ENCODE measurements at regions not wholly inside any gene's neighbourhood (a gene's known extent, or its start where the extent isn't known, plus 50 kb on each side); places are given as distances from the start of the nearest gene placed in this dataset.
"Not testable (repeated sequence)": the region's sequence is repeated elsewhere in the genome, so short reads cannot be mapped to it uniquely, and the experiment has no call there.

DNA sequence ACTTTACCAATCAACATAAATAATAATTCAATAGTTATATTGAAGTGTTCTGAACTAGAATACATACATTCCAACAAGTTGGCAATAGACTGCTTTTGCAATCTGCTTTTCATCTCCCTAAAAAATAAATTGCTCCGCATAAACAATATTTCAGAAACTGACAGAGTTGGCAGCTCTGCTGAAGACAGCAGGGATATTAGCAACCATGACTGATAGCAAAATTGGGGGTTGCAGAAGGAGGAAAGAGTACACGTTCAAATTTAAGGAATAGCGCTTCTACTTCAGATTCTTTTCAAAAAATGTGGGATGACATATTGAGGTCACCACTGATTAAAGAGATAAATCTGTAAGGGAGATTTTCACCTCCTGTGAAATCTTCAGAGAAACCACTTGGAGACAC lies 521.2 kb downstream of the DTWD2 start:
- no peak for ATAC-seq (ENCODE audit: low FRiP score)
- no peak overlapping the region for H3K4me3 ChIP-seq (ENCODE audit: low read length in 2 of 2)
- 63 to 71% methylated on average over 3 of the region's 3 CpGs for WGBS, 2 donors
- H3K36me3 ChIP-seq (ENCODE audit: control insufficient read depth in 1 of 2, insufficient read depth in 2 of 2, low read length in 1 of 2) = no peaks in the 10 kb centered on the region
- no peaks in the 10 kb centered on the region for H3K9me3 ChIP-seq (ENCODE audit: control insufficient read depth, low read length)
- H3K27ac ChIP-seq (ENCODE audit: low read depth in 1 of 2, low read length in 2 of 2) = no peak overlapping the region
- no peaks in the 10 kb centered on the region for H3K27me3 ChIP-seq (ENCODE audit: control insufficient read depth in 1 of 2, insufficient read depth in 2 of 2, low read length in 1 of 2)
- DNase-seq = no peak
- intact Hi-C loops (cut with DNase I) = no loop called here
- H3K4me1 ChIP-seq (ENCODE audit: control insufficient read depth in 1 of 2, insufficient read depth in 2 of 2, low read length in 2 of 2) = no peaks in the 10 kb centered on the region

DNA sequence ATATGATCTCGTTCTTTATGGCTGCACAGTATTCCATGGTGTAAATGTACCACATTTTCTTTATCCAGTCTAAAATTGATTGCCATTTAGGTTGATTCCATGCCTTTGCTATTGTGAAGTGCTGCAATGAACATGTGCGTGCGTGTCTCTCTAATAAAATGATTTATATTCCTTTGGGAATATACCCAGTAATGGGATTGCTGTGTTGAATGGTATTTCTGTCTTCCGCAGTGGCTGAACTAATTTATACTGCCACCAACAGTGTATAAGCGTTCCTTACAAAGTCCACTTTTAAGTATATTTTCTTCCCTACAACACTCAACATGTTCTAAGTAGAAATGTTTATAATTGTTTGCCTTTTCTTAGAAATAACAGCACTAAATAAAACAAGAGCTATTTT lies 521.9 kb downstream of the DTWD2 start:
- Histone ChIP-seq H3K4me3 (ENCODE audit: low read length in 2 of 2) (no peak overlapping the region), H3K36me3 (ENCODE audit: control insufficient read depth in 1 of 2, insufficient read depth in 2 of 2, low read length in 1 of 2) (no peaks in the 10 kb centered on the region), H3K4me1 (ENCODE audit: control insufficient read depth in 1 of 2, insufficient read depth in 2 of 2, low read length in 2 of 2) (no peaks in the 10 kb centered on the region), H3K27me3 (ENCODE audit: control insufficient read depth in 1 of 2, insufficient read depth in 2 of 2, low read length in 1 of 2) (no peaks in the 10 kb centered on the region), H3K27ac (ENCODE audit: low read depth in 1 of 2, low read length in 2 of 2) (no peak overlapping the region), H3K9me3 (ENCODE audit: control insufficient read depth, low read length) (no peaks in the 10 kb centered on the region)
- intact Hi-C loops (cut with DNase I) = no loop called here
- WGBS, 2 donors = 49 to 64% methylated on average over 5 of the region's 5 CpGs
- DNase-seq = no peak
- no peak for ATAC-seq (ENCODE audit: low FRiP score)

DNA sequence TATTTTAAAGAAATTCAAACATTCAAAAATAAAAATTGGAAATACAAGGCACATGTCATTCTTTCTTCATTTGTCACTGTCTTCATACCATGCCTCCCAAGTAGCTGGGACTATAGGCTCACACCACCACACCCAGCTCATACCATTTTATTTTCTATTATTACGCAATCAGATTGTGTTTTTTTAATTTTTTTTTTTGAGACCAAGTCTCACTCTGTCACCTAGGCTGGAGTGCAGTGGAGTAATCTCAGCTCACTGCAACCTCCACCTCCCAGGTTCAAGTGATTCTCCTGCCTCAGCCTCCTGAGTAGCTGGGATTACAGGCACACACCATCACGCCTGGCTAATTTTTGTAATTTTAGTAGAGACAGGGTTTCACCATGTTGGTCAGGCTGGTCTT lies 526.1 kb downstream of the DTWD2 start:
- intact Hi-C loops (cut with DNase I); H3K36me3 ChIP-seq (ENCODE audit: control insufficient read depth in 1 of 2, insufficient read depth in 2 of 2, low read length in 1 of 2); ATAC-seq (ENCODE audit: low FRiP score); H3K27ac ChIP-seq (ENCODE audit: low read depth in 1 of 2, low read length in 2 of 2); H3K27me3 ChIP-seq (ENCODE audit: control insufficient read depth in 1 of 2, insufficient read depth in 2 of 2, low read length in 1 of 2); H3K4me3 ChIP-seq (ENCODE audit: low read length in 2 of 2); H3K4me1 ChIP-seq (ENCODE audit: control insufficient read depth in 1 of 2, insufficient read depth in 2 of 2, low read length in 2 of 2); H3K9me3 ChIP-seq (ENCODE audit: control insufficient read depth, low read length); DNase-seq: not testable (repeated sequence)
- 99 to 100% methylated on average over 2 of the region's 2 CpGs for WGBS, 2 donors

DNA sequence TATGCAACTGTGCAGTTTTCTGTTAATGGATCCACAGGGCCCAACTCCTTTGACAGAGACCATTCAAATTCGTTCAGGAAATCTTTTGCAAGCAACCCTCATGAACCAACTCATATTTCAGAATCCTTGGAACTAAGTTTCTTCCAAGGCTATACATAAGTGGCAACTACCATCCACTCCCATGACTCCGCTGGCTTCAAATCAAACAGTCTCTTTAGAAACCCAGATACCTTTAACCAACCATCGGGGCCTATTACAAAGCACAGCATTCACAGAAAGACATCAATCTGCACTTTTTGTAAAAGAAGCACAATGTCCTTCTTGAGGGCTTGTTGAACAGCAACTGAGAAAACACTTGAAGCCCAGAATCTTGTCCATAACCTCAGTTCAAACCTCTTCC lies 526.9 kb downstream of the DTWD2 start:
- 80 to 81% methylated on average over 3 of the region's 3 CpGs for WGBS, 2 donors
- Histone ChIP-seq H3K27ac (ENCODE audit: low read depth in 1 of 2, low read length in 2 of 2) (no peak overlapping the region), H3K4me3 (ENCODE audit: low read length in 2 of 2) (no peak overlapping the region), H3K36me3 (ENCODE audit: control insufficient read depth in 1 of 2, insufficient read depth in 2 of 2, low read length in 1 of 2) (no peaks in the 10 kb centered on the region), H3K4me1 (ENCODE audit: control insufficient read depth in 1 of 2, insufficient read depth in 2 of 2, low read length in 2 of 2) (no peaks in the 10 kb centered on the region), H3K9me3 (ENCODE audit: control insufficient read depth, low read length) (no peaks in the 10 kb centered on the region), H3K27me3 (ENCODE audit: control insufficient read depth in 1 of 2, insufficient read depth in 2 of 2, low read length in 1 of 2) (no peaks in the 10 kb centered on the region)
- no peak for ATAC-seq (ENCODE audit: low FRiP score)
- intact Hi-C loops (cut with DNase I) = no loop called here
- no peak for DNase-seq

DNA sequence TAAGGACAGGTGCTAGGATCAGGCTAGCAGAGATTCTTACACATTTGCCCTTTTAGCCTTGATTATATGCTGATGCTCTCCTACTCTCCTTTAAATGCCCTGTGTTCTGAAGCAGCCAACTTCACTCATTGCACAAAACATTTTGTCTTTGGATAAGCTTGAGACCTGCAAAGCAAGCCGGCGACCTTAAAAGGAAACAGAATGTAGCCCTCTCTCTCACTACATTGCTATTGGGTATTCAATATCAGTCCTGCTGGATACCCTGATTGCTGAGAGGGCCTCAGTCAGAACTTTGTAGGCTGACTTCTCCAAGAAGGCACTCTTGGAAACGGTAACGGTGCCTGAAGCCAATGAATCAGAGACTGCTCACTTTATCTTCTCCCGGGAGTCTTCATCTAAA lies 528.9 kb downstream of the DTWD2 start:
- H3K36me3 ChIP-seq (ENCODE audit: control insufficient read depth in 1 of 2, insufficient read depth in 2 of 2, low read length in 1 of 2) = no peaks in the 10 kb centered on the region
- WGBS, 2 donors = 77 to 80% methylated on average over 5 of the region's 5 CpGs
- H3K9me3 ChIP-seq (ENCODE audit: control insufficient read depth, low read length) = no peaks in the 10 kb centered on the region
- no peak overlapping the region for H3K27ac ChIP-seq (ENCODE audit: low read depth in 1 of 2, low read length in 2 of 2)
- H3K27me3 ChIP-seq (ENCODE audit: control insufficient read depth in 1 of 2, insufficient read depth in 2 of 2, low read length in 1 of 2) = no peaks in the 10 kb centered on the region
- H3K4me1 ChIP-seq (ENCODE audit: control insufficient read depth in 1 of 2, insufficient read depth in 2 of 2, low read length in 2 of 2) = no peaks in the 10 kb centered on the region
- no peak for DNase-seq
- intact Hi-C loops (cut with DNase I) = no loop called here
- H3K4me3 ChIP-seq (ENCODE audit: low read length in 2 of 2) = no peak overlapping the region
- ATAC-seq (ENCODE audit: low FRiP score) = no peak

DNA sequence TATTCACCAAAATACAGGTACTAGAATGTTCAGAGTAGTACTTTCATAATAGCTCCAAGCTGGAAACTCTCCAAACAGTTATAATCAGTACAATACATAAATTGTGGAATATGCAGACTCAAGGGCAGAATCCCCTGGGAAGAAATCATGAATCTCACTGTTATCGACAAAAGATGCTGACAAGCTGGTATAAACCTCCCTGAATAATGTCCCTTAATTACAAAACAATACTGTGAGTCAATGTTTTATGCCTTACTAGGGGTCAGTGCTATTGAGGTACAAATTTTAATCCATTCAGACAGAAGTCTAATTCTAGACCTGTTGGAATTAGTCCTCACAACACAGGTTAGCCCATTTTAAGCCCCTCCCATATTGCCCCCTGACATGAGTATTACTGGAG lies 532.3 kb downstream of the DTWD2 start:
- Histone ChIP-seq H3K36me3 (ENCODE audit: control insufficient read depth in 1 of 2, insufficient read depth in 2 of 2, low read length in 1 of 2) (no peaks in the 10 kb centered on the region), H3K4me1 (ENCODE audit: control insufficient read depth in 1 of 2, insufficient read depth in 2 of 2, low read length in 2 of 2) (no peaks in the 10 kb centered on the region), H3K4me3 (ENCODE audit: low read length in 2 of 2) (no peak overlapping the region), H3K9me3 (ENCODE audit: control insufficient read depth, low read length) (no peaks in the 10 kb centered on the region), H3K27me3 (ENCODE audit: control insufficient read depth in 1 of 2, insufficient read depth in 2 of 2, low read length in 1 of 2) (no peaks in the 10 kb centered on the region), H3K27ac (ENCODE audit: low read depth in 1 of 2, low read length in 2 of 2) (no peak overlapping the region)
- no peak for DNase-seq
- intact Hi-C loops (cut with DNase I) = no loop called here
- ATAC-seq (ENCODE audit: low FRiP score) = no peak
- 80 to 88% methylated on average over 1 of the region's 1 CpG for WGBS, 2 donors

DNA sequence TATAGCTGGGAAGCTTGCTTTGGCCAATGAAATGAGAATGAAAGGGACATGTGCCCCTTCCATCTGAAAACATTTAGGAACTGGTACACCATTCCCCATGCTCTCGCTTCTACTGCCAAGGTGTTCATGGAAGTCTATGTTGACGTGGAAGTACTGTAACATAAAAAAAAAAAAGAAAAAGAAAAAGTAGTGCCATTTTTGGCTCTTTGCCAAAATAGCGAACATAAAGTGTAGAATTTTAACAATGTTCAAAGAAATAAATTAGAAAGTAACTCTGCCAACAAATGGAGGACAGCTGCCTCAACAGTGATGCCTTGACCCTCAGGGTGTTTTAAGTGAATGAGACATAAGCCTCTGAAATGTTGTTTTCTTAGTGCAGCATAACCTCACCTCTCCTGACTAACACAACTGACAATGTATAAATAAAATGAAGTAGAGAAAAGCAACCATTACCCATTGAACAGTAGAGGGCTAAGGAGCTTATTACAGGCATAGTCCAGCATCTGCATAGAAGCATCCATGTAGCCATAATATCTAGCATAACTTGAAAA lies 536.6 kb downstream of the DTWD2 start:
- H3K27ac ChIP-seq (ENCODE audit: low read depth in 1 of 2, low read length in 2 of 2) = no peak overlapping the region
- H3K4me1 ChIP-seq (ENCODE audit: control insufficient read depth in 1 of 2, insufficient read depth in 2 of 2, low read length in 2 of 2) = no peaks in the 10 kb centered on the region
- 41 to 65% methylated on average over 3 of the region's 3 CpGs for WGBS, 2 donors
- intact Hi-C loops (cut with DNase I) = no loop called here
- ATAC-seq (ENCODE audit: low FRiP score) = no peak
- no peak for DNase-seq
- no peaks in the 10 kb centered on the region for H3K27me3 ChIP-seq (ENCODE audit: control insufficient read depth in 1 of 2, insufficient read depth in 2 of 2, low read length in 1 of 2)
- no peaks in the 10 kb centered on the region for H3K9me3 ChIP-seq (ENCODE audit: control insufficient read depth, low read length)
- H3K4me3 ChIP-seq (ENCODE audit: low read length in 2 of 2) = no peak overlapping the region
- no peaks in the 10 kb centered on the region for H3K36me3 ChIP-seq (ENCODE audit: control insufficient read depth in 1 of 2, insufficient read depth in 2 of 2, low read length in 1 of 2)

DNA sequence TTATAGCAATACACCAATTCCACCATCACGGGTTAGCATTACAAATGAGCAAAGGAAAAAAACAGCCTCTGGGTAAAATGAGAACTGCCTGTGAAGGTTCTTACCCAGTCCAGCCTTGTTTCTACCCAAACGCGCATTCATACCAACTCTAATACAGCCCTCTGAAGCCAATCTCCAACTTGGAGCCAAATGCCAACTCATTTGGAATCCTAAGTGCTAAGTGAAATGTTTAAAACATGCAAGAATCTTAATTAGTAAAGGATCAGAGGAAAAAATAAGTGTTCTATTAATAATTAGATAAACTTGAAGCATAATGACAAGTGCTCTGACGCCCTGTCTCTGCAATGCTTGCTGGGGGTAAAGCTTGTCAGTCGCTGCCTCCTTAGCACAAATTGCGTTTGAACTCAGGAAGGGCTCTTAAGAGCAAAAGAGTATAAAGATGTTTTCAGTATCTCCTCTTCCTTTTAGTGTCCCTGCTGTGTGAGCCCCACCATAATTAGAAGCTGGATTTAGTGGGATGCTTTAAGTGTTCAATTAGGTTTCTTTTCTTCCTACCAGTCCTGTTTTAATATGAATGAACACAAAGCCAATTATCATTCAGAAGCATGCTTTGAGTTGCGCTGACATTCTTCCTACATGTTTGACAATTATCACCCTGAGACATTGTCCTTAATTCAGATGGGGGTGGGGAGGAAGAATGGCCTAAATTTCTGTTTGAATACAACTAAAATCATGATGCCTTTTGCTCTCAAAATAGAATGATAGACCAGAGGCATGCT lies 537.6 kb downstream of the DTWD2 start:
- Histone ChIP-seq H3K4me1 (ENCODE audit: control insufficient read depth in 1 of 2, insufficient read depth in 2 of 2, low read length in 2 of 2) (no peaks in the 10 kb centered on the region), H3K27me3 (ENCODE audit: control insufficient read depth in 1 of 2, insufficient read depth in 2 of 2, low read length in 1 of 2) (no peaks in the 10 kb centered on the region), H3K36me3 (ENCODE audit: control insufficient read depth in 1 of 2, insufficient read depth in 2 of 2, low read length in 1 of 2) (no peaks in the 10 kb centered on the region), H3K9me3 (ENCODE audit: control insufficient read depth, low read length) (no peaks in the 10 kb centered on the region), H3K27ac (ENCODE audit: low read depth in 1 of 2, low read length in 2 of 2) (no peak overlapping the region), H3K4me3 (ENCODE audit: low read length in 2 of 2) (no peak overlapping the region)
- ATAC-seq (ENCODE audit: low FRiP score) (no peak), DNase-seq (no peak)
- 93 to 94% methylated on average over 7 of the region's 7 CpGs for WGBS, 2 donors
- intact Hi-C loops (cut with DNase I) = no loop called here

DNA sequence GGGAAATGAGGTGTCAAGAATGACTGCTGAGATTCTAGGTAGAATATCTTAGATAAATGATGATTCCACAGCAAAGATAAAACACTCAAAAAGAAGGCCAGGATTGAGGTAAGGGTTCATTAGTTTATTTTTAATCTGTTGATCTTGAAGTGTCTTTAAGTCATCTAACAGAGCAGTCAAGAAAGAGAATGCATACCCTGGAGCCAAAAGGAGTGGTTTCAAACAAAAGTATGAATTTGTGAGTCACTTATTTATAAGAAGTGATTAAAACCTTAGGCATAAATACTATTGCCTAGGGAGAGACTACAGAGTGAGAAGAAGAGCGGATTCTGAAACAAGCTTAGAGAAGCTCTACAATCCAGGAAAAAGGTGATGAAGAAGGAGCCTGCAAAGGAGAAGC lies 541.0 kb downstream of the DTWD2 start:
- intact Hi-C loops (cut with DNase I) = no loop called here
- ATAC-seq (ENCODE audit: low FRiP score) (no peak), DNase-seq (no peak)
- Histone ChIP-seq H3K27ac (ENCODE audit: low read depth in 1 of 2, low read length in 2 of 2) (no peak overlapping the region), H3K9me3 (ENCODE audit: control insufficient read depth, low read length) (no peaks in the 10 kb centered on the region), H3K4me1 (ENCODE audit: control insufficient read depth in 1 of 2, insufficient read depth in 2 of 2, low read length in 2 of 2) (no peaks in the 10 kb centered on the region), H3K36me3 (ENCODE audit: control insufficient read depth in 1 of 2, insufficient read depth in 2 of 2, low read length in 1 of 2) (no peaks in the 10 kb centered on the region), H3K27me3 (ENCODE audit: control insufficient read depth in 1 of 2, insufficient read depth in 2 of 2, low read length in 1 of 2) (no peaks in the 10 kb centered on the region), H3K4me3 (ENCODE audit: low read length in 2 of 2) (no peak overlapping the region)
- 97 to 100% methylated on average over 1 of the region's 1 CpG for WGBS, 2 donors

All from aorta (tissue), 5 donors.